G401 (cell line): ENCODE measurements at regions not wholly inside any gene's neighbourhood (a gene's known extent, or its start where the extent isn't known, plus 50 kb on each side); places are given as distances from the start of the nearest gene placed in this dataset.

Experiments used
- DNase-seq: peaks from one replicate; pipeline ENCODE4 v3.0.0-alpha.2; 2015; ENCODE audit warnings: low spot score
- in situ Hi-C: cut with HindIII; loops from 2 replicates; pipeline ENCODE4 v1.10.0; 2016; ENCODE audit warnings: low sequenced_read_pairs, mixed read lengths

- no peak for DNase-seq
- in situ Hi-C loops: no loop called here
These were observed 1054.7 kb upstream of the CNTN5 start for GRCh38 chr11:97965849-97966646.

DNA sequence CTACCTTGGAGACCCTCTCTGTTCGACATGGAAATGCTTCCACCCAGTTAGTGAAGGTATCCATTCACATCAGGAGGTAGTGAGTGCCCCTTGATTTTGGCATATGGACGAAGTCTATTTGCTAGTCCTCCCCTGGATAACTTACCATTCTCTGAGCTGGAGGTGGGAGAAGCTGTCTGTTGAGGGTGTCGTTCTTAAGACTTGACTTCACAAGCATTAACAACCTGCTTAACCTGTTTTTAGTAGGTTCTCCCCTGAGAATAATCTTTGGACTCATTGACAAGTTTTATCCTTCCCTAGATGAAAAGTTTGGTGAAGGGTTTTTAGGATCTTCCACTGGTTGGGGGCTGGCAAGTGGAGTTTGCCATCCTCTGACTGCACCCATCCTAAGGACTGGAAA is 1053.8 kb upstream of the CNTN5 start:
- DNase-seq: no peak
- in situ Hi-C loops: no loop called here

- no peak for DNase-seq
- in situ Hi-C loops: no loop called here
These were observed 1052.7 kb upstream of the CNTN5 start for GRCh38 chr11:97968071-97968470.

DNA sequence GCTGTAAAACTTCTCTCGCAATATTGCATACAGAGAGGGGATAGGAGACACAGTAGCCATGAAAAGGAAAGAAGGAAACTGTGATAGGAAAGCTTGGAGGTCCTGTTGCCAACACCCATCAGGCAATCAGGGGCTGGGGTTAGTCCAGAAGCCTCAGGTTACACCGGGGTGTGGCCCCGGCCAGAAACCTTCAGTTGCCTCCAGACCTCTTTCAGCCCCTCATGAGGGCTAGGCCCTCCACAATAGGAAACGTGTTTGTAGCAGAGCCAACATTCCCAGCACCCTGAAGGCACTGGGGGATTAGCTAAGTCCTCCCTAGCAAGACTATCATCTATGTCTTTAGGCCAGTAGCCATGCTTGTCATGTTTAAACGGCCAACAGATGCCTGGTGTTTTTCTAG is 1048.0 kb upstream of the CNTN5 start:
- in situ Hi-C loops: no loop called here

DNA sequence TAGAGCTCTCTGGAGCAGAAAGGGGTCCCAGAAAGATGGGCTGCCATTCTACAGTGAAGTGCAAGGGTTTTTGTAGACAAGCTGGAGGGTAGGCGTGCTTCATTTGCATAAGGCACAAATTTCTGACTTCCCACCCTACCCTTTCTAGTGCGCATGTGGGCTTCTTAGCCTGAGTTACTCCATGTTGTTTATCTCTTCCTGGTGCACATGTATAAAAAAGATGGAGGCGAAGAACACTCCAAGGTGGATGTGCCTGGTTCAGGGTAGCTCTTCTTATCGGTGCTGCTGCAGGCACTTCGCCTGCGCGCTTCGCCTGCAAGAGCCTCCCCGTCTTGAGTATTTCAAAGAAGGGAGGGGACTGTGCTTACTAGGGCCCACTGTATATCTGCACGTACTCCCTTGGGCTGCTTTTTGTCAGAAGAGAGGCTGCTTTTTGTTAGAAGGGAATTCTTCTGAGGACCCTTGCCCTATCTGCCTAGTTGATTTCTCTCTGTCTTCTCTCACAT is 1047.3 kb upstream of the CNTN5 start:
- in situ Hi-C loops: no loop called here
- DNase-seq: no peak

More for the DNA sequence above, 1048.0 kb upstream of the CNTN5 start:
- no peak for DNase-seq

GRCh38 chr11:97974798-97975498 is 1045.8 kb upstream of the CNTN5 start:
- DNase-seq: no peak
- in situ Hi-C loops: no loop called here

GRCh38 chr11:97977726-97978125 is 1043.0 kb upstream of the CNTN5 start:
- in situ Hi-C loops: no loop called here
- no peak for DNase-seq

GRCh38 chr11:97979741-97980140 is 1041.0 kb upstream of the CNTN5 start:
- in situ Hi-C loops: no loop called here
- DNase-seq: no peak

GRCh38 chr11:97982512-97982911 is 1038.2 kb upstream of the CNTN5 start:
- DNase-seq: no peak
- in situ Hi-C loops: no loop called here

DNA sequence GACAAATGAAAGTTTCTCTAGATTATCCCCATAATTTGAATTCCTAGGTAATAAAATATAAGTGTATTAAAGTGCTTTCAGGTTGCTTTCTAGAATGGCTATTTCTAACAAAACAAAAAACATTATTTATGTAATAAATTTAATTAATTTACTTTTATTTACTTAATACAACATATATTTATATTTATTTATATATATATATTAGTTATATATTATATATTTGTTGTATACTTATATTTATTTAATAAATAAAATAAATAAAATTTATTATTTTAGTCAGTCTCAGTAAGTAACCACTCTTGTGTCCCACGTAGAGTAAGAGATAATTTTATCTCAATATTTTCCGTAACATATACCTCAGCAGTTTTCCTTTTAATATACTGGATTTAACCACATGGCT is 1031.6 kb upstream of the CNTN5 start:
- in situ Hi-C loops: no loop called here

GRCh38 chr11:97990162-97990920 is 1030.4 kb upstream of the CNTN5 start:
- DNase-seq: no peak
- in situ Hi-C loops: no loop called here

More for the DNA sequence above, 1031.6 kb upstream of the CNTN5 start:
- no peak for DNase-seq

- no peak for DNase-seq
- in situ Hi-C loops: no loop called here
These were observed 1027.2 kb upstream of the CNTN5 start for GRCh38 chr11:97993562-97993961.

- in situ Hi-C loops: no loop called here
- no peak for DNase-seq
These were observed 1024.9 kb upstream of the CNTN5 start for GRCh38 chr11:97995874-97996273.

DNA sequence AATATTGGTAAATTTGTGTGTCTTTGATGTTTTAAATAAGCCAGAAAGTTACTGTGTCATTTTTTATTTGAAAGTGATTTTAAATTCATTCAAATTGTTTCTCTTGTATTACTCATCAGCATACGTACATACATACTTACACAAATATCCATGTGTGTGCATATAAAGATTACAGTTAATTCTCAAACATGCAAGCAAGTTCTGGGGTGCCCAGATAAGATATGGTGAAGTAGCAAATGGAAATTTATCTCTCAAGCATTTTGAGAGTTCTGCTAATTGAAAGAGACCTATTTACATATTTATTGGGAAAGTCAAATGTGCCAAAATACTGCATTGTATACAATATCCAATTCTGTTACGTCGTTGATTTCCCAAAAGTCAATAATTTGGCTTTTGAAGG is 1024.0 kb upstream of the CNTN5 start:
- DNase-seq: no peak
- in situ Hi-C loops: no loop called here

GRCh38 chr11:98003606-98004371 is 1017.0 kb upstream of the CNTN5 start:
- in situ Hi-C loops: no loop called here
- DNase-seq: no peak

DNA sequence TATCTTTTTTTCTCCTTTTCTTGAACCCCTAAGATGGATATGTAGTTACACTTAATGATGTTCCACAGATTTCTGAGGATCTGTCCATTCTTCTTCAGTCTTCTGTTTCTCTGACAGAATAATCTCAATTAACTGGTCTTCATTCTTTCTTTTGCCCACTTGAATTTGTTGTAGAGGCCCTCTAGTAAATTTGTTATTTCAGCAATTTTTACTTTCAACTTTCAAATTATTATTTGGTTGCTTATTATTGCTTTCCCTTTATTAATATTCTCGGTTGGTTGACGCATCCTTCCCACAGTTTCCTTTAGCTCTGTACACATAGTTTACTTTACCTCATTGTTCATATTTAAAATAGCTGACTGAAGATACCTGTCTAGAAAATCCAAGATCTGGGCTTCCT is 1013.7 kb upstream of the CNTN5 start:
- in situ Hi-C loops: no loop called here
- no peak for DNase-seq

DNA sequence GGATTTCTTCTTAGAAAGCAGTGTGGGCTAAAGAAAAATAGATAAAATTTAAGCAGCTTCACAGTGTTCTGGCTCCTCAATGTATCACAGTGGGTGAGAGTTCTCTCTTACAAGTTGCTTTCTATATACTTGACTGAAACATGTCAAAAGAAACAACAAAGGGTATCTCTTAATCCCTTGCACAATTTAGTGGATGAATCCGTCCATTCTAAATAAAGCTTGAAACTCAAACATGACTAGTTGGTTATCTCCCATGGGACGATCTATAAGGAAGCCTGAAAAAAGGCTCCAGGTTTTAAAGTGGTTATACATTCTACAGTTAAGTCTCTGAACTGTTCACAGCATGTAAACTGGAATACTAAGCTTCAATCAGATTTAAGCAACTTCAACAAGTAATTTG is 993.1 kb upstream of the CNTN5 start:
- in situ Hi-C loops: no loop called here
- DNase-seq: no peak

DNA sequence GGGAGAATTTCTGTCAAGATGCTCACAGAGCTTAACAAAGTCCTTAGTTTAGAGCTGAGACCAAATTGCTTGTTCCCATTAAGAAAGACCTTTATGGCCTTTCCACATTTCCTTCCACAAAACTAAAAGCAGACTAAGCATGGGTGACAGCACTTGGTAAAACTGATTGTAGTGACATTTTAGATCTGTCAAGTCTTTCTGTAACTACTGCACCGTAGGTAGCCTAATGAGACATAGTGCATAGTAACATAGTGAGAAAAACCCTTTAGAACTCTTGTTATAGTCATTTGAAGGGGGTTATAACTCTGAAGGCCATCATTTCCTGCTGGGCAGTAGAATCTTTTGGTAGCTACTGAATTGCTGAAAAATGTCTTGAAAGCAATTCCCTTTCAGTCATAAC is 990.9 kb upstream of the CNTN5 start:
- DNase-seq: no peak
- in situ Hi-C loops: no loop called here

- DNase-seq: no peak
- in situ Hi-C loops: no loop called here
These were observed 983.9 kb upstream of the CNTN5 start for GRCh38 chr11:98036810-98037209.
